Right renal cortex interstitium (tissue), 3 donors: ENCODE measurements at regions not wholly inside any gene's neighbourhood (a gene's known extent, or its start where the extent isn't known, plus 50 kb on each side); places are given as distances from the start of the nearest gene placed in this dataset.
"Not testable (repeated sequence)": the region's sequence is repeated elsewhere in the genome, so short reads cannot be mapped to it uniquely, and the experiment has no call there.

ENCODE experiments used
- DNase-seq, 3 donors: peaks; one replicate each; pipeline ENCODE4 v3.0.0-alpha.2; 2013; ENCODE audit warnings: low read depth in 3 of 3, low spot score in 2 of 3

- no peak for DNase-seq
Observed at GRCh38 chr3:8329598-8329997, 172.0 kb upstream of the LMCD1 start.

- DNase-seq: no peak
Observed at GRCh38 chr3:8336456-8336855, 165.2 kb upstream of the LMCD1 start.

GRCh38 chr3:8338424-8338823 lies 163.2 kb upstream of the LMCD1 start:
- DNase-seq: no peak

- DNase-seq: peak in 1 of 3 donors; percentile 5
Observed at GRCh38 chr3:8341821-8342247, 159.8 kb upstream of the LMCD1 start.

GRCh38 chr3:8343058-8343457 lies 158.6 kb upstream of the LMCD1 start:
- DNase-seq: no peak

- DNase-seq: no peak
Observed at GRCh38 chr3:8345398-8345797, 156.2 kb upstream of the LMCD1 start.

GRCh38 chr3:8348076-8348475 lies 153.5 kb upstream of the LMCD1 start:
- no peak for DNase-seq

- no peak for DNase-seq
Observed at GRCh38 chr3:8352475-8352874, 149.1 kb upstream of the LMCD1 start.

DNA sequence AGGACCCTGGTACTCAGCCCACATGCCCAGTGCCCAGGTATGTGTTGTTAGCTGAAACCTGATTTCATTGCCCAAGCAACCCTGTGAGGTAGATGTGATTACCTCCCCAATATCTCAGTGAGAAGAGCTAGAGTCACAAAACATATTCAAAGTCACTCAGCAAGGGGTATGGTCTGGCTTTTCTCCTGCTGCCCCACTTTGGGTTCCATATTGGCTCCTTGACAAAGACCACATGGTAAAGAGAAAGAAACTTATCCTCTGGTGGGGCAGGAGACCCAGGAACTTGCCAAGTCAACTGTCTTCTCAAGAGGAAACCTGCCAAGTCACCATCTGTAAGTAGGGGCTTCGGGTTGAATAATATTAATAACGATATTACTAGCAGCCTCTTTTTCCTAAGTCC lies 148.3 kb upstream of the LMCD1 start:
- no peak for DNase-seq

DNA sequence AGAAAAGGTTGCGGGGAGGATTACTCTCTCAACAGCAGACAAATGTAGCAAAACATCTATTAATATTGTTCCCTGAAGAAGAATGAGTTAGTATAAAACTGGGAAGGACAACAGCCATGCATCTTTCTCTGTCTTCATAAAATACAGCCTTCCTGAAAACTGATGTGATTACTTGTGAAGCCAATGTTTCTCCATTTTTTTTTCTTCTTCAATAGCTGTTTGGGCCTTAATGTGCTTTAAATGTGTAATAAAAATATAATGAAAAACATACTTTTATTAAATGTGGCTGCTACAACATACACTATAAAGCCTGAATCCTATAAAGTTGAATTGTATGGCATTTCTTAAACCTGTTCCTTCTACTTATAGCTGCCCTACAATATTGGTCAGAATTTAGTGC lies 146.3 kb upstream of the LMCD1 start:
- no peak for DNase-seq

DNA sequence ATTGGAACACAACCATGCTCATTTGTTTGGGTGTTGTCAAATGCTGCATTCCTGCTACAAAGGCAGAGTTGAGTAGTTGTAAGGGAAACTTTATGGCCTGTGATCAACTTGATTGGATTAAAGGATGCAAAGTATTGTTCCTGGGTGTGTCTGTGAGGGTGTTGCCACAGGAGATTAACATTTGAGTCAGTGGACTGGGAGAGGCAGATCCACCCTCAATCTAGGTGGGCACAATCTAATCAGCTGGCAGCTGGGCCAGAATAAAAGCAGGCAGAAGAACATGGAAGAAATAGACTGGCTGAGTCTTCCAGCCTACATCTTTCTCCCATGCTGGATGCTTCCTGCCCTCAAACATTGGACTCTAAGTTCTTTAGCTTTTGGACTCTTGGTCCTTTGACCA lies 145.6 kb upstream of the LMCD1 start:
- DNase-seq: not testable (repeated sequence)

DNA sequence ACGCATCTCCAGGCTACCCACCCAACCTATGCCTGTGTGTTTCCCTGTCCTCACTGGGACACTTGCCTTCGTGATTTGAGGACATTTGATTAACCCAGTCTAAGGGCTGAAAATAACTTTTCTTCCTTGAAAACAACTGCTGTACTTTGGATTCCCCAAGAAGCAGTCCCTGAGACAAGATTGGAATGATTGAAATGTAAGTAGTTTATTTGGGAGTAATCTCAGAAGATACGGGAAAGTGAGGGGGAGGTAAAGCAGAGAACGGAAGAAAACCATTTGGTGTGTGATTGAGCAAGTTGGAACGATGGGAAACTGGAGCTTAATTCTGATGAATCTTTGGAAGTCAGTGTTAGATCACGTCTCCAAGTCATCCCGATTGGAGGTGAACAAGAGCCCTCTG lies 143.8 kb upstream of the LMCD1 start:
- DNase-seq: no peak

DNA sequence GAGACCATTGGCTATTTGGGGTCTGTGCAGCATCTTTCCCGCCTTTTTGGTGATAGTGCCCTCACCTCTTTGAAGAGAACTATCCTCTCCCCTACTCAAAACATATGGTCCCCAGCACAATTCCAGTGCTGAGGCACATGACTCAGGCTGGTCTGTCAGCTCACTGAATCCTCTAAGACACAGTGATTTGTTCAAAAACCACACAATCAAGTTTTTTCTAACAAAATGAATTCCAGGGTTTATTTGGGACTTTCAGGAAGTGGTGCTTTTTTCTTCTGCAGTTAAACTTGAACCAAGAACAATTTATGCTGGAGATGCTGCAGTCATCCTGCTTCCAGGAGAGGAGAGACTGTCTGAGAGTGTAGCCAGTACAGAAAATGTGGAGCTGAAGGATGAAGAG lies 142.5 kb upstream of the LMCD1 start:
- DNase-seq: no peak

DNA sequence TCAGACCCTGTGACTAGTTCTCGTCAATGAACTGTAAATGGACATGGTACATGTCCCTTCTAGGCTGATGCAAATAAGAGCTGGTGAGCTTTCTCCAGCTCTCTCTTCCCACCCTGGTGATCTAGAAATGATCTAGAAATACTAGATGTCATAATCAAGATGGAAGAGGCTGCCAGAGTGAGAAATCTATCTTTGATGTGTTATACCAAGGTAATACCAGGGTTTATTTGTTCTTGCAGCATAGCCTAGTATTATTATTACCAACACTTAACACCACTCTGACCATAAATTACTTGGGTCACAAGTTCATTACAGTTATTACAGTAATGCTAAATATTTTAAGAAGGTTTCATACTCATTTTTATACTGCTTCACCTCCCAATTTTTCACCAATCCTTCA lies 138.4 kb upstream of the LMCD1 start:
- no peak for DNase-seq

- no peak for DNase-seq
Observed at GRCh38 chr3:8365541-8365940, 136.1 kb upstream of the LMCD1 start.

- no peak for DNase-seq
Observed at GRCh38 chr3:8366219-8366810, 135.3 kb upstream of the LMCD1 start.

- DNase-seq: no peak
Observed at GRCh38 chr3:8368598-8368997, 133.0 kb upstream of the LMCD1 start.

GRCh38 chr3:8369638-8370037 lies 132.0 kb upstream of the LMCD1 start:
- no peak for DNase-seq

DNA sequence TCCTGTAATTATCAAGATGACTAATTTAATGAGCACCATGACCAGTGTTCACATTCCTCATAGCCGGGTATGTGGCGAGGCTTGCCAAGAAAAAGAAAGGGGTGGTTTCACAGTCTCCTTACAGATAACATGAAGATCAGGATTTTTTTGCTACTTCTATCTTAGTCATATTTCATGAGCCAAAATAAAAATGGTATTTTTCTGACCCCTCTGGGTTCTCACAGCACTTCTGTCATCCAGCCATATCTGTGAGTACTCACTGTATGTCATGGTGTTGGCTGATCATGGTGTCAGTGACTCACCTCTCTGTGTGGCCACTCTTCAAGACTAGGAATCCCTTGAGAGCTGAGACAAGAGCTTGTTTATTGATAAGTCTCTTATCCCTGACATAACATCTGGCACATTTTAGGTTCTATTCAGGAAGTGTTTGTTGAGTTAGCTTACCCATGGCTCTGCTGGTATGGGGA lies 130.5 kb upstream of the LMCD1 start:
- DNase-seq: no peak

DNA sequence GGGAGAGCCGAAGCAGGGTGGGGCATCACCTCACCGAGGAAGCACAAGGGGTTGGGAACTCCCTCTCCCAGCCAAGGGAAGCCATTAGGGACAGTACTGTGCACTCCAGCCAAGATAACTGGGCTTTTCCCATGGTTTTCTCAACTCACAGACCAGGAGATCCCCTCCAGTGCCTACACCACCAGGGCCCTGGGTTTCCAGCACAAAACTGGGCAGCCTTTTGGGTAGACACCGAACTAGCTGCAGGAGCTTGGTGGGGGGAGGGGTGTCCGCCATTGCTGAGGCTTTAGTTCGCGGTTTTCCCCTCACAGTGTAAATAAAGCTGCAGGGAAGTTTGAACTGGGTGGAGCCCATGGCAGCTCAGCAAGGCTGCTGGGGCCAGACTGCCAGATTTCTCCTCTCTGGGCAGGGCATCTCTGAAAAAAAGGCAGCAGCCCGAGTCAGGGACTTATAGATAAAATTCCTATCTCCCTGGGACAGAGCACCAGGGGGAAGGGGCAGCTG lies 129.6 kb upstream of the LMCD1 start:
- no peak for DNase-seq

DNA sequence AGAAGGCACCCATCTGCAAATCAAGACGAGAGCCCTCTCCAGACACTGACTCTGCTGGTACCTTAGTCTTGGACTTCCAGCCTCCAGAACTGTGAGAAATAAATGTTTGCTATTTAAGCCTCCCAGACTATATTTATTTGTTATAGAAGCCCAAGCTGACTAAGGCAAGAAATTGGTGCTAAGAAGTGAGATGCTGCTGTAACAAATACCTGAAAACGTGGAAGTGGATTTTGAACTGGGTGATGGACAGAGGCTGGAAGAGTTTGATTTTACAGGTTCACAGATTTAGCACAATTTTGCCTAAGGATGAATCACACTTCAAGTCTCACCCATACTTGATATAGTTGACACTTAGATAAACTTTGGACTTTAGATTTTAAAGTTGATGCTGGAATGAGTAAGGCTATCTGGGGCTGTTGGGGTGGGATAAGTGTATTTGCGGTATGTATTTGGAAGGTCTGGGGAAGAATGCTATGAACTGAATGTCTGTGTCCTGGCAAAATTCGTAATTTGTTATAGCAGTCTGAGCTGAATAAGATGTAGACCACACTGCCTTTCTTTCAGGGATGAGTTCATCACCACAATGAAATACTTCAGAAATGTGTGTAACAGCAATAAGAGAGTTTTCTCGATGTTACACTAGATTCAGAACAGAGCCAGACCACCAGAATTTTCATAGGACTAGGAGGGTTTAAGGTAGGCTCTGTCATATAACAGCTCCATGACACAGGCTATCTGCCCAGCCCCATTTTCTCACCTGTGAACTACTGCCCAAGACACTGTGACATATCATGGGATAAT lies 120.5 kb upstream of the LMCD1 start:
- DNase-seq: no peak
